H1 (cell line): ENCODE measurements at regions not wholly inside any gene's neighbourhood (a gene's known extent, or its start where the extent isn't known, plus 50 kb on each side); places are given as distances from the start of the nearest gene placed in this dataset.
"Not testable (repeated sequence)": the region's sequence is repeated elsewhere in the genome, so short reads cannot be mapped to it uniquely, and the experiment has no call there.

ENCODE experiments used
- CTCF ChIA-PET: fragments of 300-600 bp; sonication (Branson Sonifier 250); formaldehyde crosslinking; loops from one replicate; lab custom pipeline; 2021; ENCODE audit not compliant: partially characterized antibody; lab: Charles Lee
- POLR2A ChIA-PET: fragments of 300-600 bp; sonication (Branson Sonifier 250); formaldehyde crosslinking; loops from one replicate; lab custom pipeline; 2021; ENCODE audit warnings: inconsistent platforms; ENCODE audit not compliant: partially characterized antibody; lab: Charles Lee
- DNase-seq, 2 experiments: peaks; one replicate each; pipeline versions ENCODE4 v3.0.0 to v3.0.0-alpha.2; 2010 to 2022; ENCODE audit warnings: low spot score in 2 of 2, low read depth in 1 of 2, mixed read lengths in 1 of 2
- FAIRE-seq: peaks from 2 replicates; lab custom pipeline; 2011; peaks lifted over from hg19 to GRCh38; lab: Jason Lieb, UNC
- H2AFZ ChIP-seq: 2 replicates; pipeline ENCODE4 v1.8.1; 2012; ENCODE audit warnings: low read length, inconsistent platforms
- H2AK5ac ChIP-seq: 2 replicates; pipeline ENCODE4 v1.6.1; 2013; ENCODE audit warnings: low read depth, low read length
- H2BK120ac ChIP-seq: replicated peaks from 2 replicates; pipeline ENCODE3; 2013; ENCODE audit warnings: low read depth, low read length, inconsistent platforms
- H2BK12ac ChIP-seq: 2 replicates; pipeline ENCODE4 v1.6.1; 2013; ENCODE audit warnings: low read depth, low read length
- H2BK15ac ChIP-seq: 2 replicates; pipeline ENCODE4 v1.6.1; 2013; ENCODE audit warnings: low read length
- H2BK20ac ChIP-seq: 2 replicates; pipeline ENCODE4 v1.6.1; 2013; ENCODE audit warnings: low read length
- H2BK5ac ChIP-seq: 2 replicates; pipeline ENCODE4 v1.6.1; 2013; ENCODE audit warnings: low read depth, low read length
- H3K14ac ChIP-seq: 2 replicates; pipeline ENCODE4 v1.6.1; 2013; ENCODE audit warnings: inconsistent platforms; ENCODE audit not compliant: insufficient read length
- H3K18ac ChIP-seq: 2 replicates; pipeline ENCODE4 v1.6.1; 2013; ENCODE audit warnings: low read length; ENCODE audit errors: extremely low read depth
- H3K23ac ChIP-seq: 2 replicates; pipeline ENCODE4 v1.6.1; 2013; ENCODE audit warnings: inconsistent platforms; ENCODE audit not compliant: insufficient read length
- H3K23me2 ChIP-seq: 2 replicates; pipeline ENCODE4 v1.6.1; 2013; ENCODE audit warnings: low read depth, low read length
- H3K27ac ChIP-seq: 2 replicates; pipeline ENCODE4 v1.6.1; 2011; ENCODE audit warnings: low read depth, low read length, inconsistent platforms
- H3K27me3 ChIP-seq, 4 experiments: replicated peaks in 1 of 4; 1 replicate in 1 of 4; 2 replicates in 3 of 4; pipeline versions ENCODE4 v1.6.1 to v1.8.1; 2011 to 2013; ENCODE audit warnings: low read length in 3 of 4, mild to moderate bottlenecking in 3 of 4, inconsistent platforms in 2 of 4, mixed read lengths in 2 of 4, moderate library complexity in 1 of 4; ENCODE audit not compliant: control insufficient read depth in 3 of 4, insufficient read depth in 3 of 4; ENCODE audit errors: extremely low read depth in 1 of 4
- H3K36me3 ChIP-seq, 4 experiments: 2 replicates each; pipeline versions ENCODE4 v1.6.1 to v1.8.1; 2011 to 2013; ENCODE audit warnings: mild to moderate bottlenecking in 4 of 4, low read length in 3 of 4, moderate library complexity in 2 of 4, control low read depth in 1 of 4, inconsistent platforms in 1 of 4; ENCODE audit not compliant: insufficient read depth in 4 of 4, control insufficient read depth in 2 of 4
- H3K4ac ChIP-seq: replicated peaks from 2 replicates; pipeline ENCODE3; 2013; ENCODE audit warnings: low read length, low read depth, mixed read lengths, inconsistent platforms; ENCODE audit not compliant: insufficient read length
- H3K4me1 ChIP-seq, 4 experiments: replicated peaks in 1 of 4; 1 replicate in 1 of 4; 2 replicates in 3 of 4; pipeline versions ENCODE4 v1.6.1 to v1.8.1; 2011 to 2013; ENCODE audit warnings: low read length in 3 of 4, inconsistent platforms in 2 of 4, mixed read lengths in 1 of 4; ENCODE audit not compliant: insufficient read depth in 4 of 4, control insufficient read depth in 3 of 4
- H3K4me2 ChIP-seq, 2 experiments: 2 replicates each; pipeline versions ENCODE4 v1.6.1 to v1.8.1; 2011 to 2013; ENCODE audit warnings: low read depth in 2 of 2, low read length in 2 of 2, control low read depth in 1 of 2, inconsistent platforms in 1 of 2, mild to moderate bottlenecking in 1 of 2; ENCODE audit not compliant: insufficient read depth in 1 of 2
- H3K4me3 ChIP-seq, 4 experiments: fragments of 200-600, 300-600 bp in 1 of 4; sonication (generic), shearing (Covaris generic), sonication (Bioruptor Twin) in 1 of 4; 2 replicates each; pipeline versions ENCODE4 v1.5.1 to v1.8.1; 2011 to 2016; ENCODE audit warnings: low read length in 4 of 4, low read depth in 3 of 4, control low read depth in 2 of 4, inconsistent platforms in 2 of 4, mild to moderate bottlenecking in 2 of 4, mixed read lengths in 1 of 4, moderate library complexity in 1 of 4; ENCODE audit not compliant: insufficient read depth in 2 of 4; ENCODE audit errors: extremely low read depth in 1 of 4
- H3K56ac ChIP-seq: replicated peaks from 2 replicates; pipeline ENCODE3; 2013; ENCODE audit warnings: low read depth, mild to moderate bottlenecking, mixed read lengths, low read length, inconsistent platforms; ENCODE audit not compliant: insufficient read length
- H3K79me1 ChIP-seq: 2 replicates; pipeline ENCODE4 v1.6.1; 2013; ENCODE audit warnings: low read depth, low read length, control low read depth
- H3K79me2 ChIP-seq, 2 experiments: 2 replicates each; pipeline versions ENCODE4 v1.6.1 to v1.8.1; 2012 to 2013; ENCODE audit warnings: low read length in 2 of 2, mild to moderate bottlenecking in 2 of 2, inconsistent platforms in 1 of 2; ENCODE audit not compliant: insufficient read depth in 2 of 2, control insufficient read depth in 1 of 2
- H3K9ac ChIP-seq, 4 experiments: replicated peaks in 1 of 4; 1 replicate in 1 of 4; 2 replicates in 3 of 4; pipeline versions ENCODE4 v1.6.1 to v1.8.1; 2011 to 2013; ENCODE audit warnings: low read depth in 3 of 4, low read length in 3 of 4, control low read depth in 2 of 4, mild to moderate bottlenecking in 2 of 4, moderate library complexity in 2 of 4, inconsistent platforms in 1 of 4; ENCODE audit errors: extremely low read depth in 1 of 4
- H3K9me3 ChIP-seq, 2 experiments: 2 replicates each; pipeline versions ENCODE4 v1.6.1 to v1.8.1; 2012 to 2013; ENCODE audit warnings: mild to moderate bottlenecking in 2 of 2, moderate library complexity in 2 of 2, control low read depth in 1 of 2, inconsistent platforms in 1 of 2, low read depth in 1 of 2, low read length in 1 of 2, mixed read lengths in 1 of 2; ENCODE audit not compliant: insufficient read depth in 2 of 2
- H4K20me1 ChIP-seq, 2 experiments: replicated peaks in 1 of 2; 2 replicates each; pipeline versions ENCODE3 to v1.8.1; 2011 to 2013; ENCODE audit warnings: inconsistent platforms in 2 of 2, low read length in 2 of 2, mild to moderate bottlenecking in 1 of 2; ENCODE audit not compliant: insufficient read depth in 2 of 2, control insufficient read depth in 1 of 2
- H4K5ac ChIP-seq: 2 replicates; pipeline ENCODE4 v1.6.1; 2013; ENCODE audit warnings: low read length, low read depth, mixed read lengths, inconsistent platforms; ENCODE audit not compliant: insufficient read length
- H4K8ac ChIP-seq: 2 replicates; pipeline ENCODE4 v1.8.0; 2013; ENCODE audit warnings: mild to moderate bottlenecking, moderate library complexity, low read length, inconsistent platforms; ENCODE audit not compliant: insufficient read depth; ENCODE audit errors: extremely low read depth
- H4K91ac ChIP-seq: replicated peaks from 2 replicates; pipeline ENCODE3; 2013; ENCODE audit warnings: low read length, mixed read lengths, inconsistent platforms; ENCODE audit not compliant: insufficient read length
- GTF2F1 ChIP-seq: IDR thresholded peaks from 2 replicates; pipeline ENCODE4 v1.6.1; 2012; ENCODE audit warnings: low read depth, low read length, improper control_type of control experiment, borderline replicate concordance
- KDM1A ChIP-seq: fragments of 200-600, 300-600 bp; sonication (generic); IDR thresholded peaks from 2 replicates; pipeline ENCODE4 v1.7.1; 2016; ENCODE audit warnings: mild to moderate bottlenecking, low read length, borderline replicate concordance
- WGBS, 2 experiments: shearing (Covaris generic) in 1 of 2; methylation state at CpG; one replicate each; pipeline versions ENCODE4 v1.1.6 to v1.1.7; 2013 to 2015; ENCODE audit warnings: low lambda C conversion rate in 2 of 2, mixed read lengths in 2 of 2, inconsistent platforms in 1 of 2, low coverage in 1 of 2, missing lambda C conversion rate in 1 of 2; ENCODE audit not compliant: insufficient replicate concordance in 2 of 2, insufficient coverage in 1 of 2, insufficient read length in 1 of 2; ENCODE audit errors: extremely low coverage in 1 of 2, missing lambda C conversion rate in 1 of 2; 5-methylcytosine and 5-hydroxymethylcytosine counted together

DNA sequence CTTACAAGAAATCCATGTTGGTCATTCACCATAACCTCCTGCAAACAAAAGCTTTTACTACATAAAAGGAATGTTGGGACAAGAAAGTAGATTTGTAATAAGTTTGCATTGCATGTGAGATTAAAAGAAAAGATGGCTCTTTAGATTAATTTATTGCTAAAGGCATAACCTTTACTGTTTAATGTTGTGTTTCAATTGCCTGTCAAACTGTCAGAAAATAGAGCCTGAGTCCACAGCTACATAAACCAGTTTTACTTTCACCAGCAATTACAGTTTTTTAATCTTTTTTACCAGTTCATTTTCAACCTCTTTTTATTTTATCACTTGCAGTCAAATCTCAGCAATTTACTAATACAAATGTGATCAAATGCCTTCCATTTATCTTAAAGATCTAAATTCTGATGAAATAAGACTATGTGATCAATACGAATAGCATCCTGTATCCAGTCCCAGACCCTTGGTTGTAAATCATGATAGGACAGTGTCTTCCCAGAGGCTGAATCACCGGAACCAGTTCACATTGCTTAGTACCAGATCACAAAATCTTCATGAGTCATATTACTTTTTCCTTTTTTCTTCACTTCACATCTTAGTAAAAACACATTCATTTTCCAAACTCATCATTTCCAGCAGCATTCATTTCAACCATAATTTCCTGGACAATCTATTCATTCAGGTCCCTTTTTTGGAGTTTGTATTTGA, 95.4 kb upstream of the FRG1 start (continued):
- TF ChIP-seq GTF2F1 (no peak), KDM1A (no peak)

DNA sequence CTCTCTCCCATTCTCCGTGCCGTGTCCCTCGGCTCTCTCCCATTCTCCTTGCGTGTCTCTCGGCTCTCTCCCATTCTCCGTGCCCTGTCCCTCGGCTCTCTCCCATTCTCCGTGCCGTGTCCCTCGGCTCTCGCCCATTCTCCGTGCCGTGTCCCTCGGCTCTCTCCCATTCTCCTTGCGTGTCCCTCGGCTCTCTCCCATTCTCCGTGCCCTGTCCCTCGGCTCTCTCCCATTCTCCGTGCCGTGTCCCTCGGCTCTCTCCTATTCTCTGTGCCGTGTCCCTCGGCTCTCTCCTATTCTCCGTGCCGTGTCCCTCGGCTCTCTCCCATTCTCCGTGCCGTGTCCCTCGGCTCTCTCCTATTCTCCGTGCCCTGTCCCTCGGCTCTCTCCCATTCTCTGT, 94.6 kb upstream of the FRG1 start:
- H3K23me2 ChIP-seq, H2BK12ac ChIP-seq, H3K23ac ChIP-seq, H3K4ac ChIP-seq, H3K4me3 ChIP-seq, H3K79me2 ChIP-seq, H4K91ac ChIP-seq, H2BK120ac ChIP-seq, CTCF ChIA-PET, H3K79me1 ChIP-seq, H4K5ac ChIP-seq, H3K4me1 ChIP-seq, H3K4me2 ChIP-seq, H3K27ac ChIP-seq, H3K27me3 ChIP-seq, H2BK5ac ChIP-seq, H3K36me3 ChIP-seq, H2AK5ac ChIP-seq, DNase-seq, H2BK20ac ChIP-seq, H2AFZ ChIP-seq, POLR2A ChIA-PET, H3K9ac ChIP-seq, H4K20me1 ChIP-seq, H4K8ac ChIP-seq, H3K56ac ChIP-seq, H3K14ac ChIP-seq: not testable (repeated sequence)
- 92% methylated on average over 23 of the region's 31 CpGs; no CpG with 5 or more reads in 1 of the 2 experiments for WGBS, 2 experiments
- Histone ChIP-seq H2BK15ac (peak overlapping the region; percentile 5; the same call in 1 of the 2 replicates), H3K18ac (0 out of 2 replicates have a peak overlapping the region, but pooled peaks have one; percentile 51), H3K9me3 (peaks cover 0 to 17% of the 10 kb centered on the region in 2 experiments; a peak in 2 of 4 replicates)
- peak; percentile 100 for FAIRE-seq
